KBM-7 (cell line): ENCODE measurements at regions not wholly inside any gene's neighbourhood (a gene's known extent, or its start where the extent isn't known, plus 50 kb on each side); places are given as distances from the start of the nearest gene placed in this dataset.

Experiments
- DNase-seq: peaks from one replicate; pipeline ENCODE4 v3.0.0-alpha.2; 2015
- in situ Hi-C: fragments of 300-500 bp; cut with MboI; formaldehyde crosslinking; loops from 2 replicates; pipeline ENCODE4 v1.14.3; 2020; ENCODE audit warnings: low sequenced_read_pairs, low pct_unique_long_range_greater_than_20kb, mixed read lengths

DNA sequence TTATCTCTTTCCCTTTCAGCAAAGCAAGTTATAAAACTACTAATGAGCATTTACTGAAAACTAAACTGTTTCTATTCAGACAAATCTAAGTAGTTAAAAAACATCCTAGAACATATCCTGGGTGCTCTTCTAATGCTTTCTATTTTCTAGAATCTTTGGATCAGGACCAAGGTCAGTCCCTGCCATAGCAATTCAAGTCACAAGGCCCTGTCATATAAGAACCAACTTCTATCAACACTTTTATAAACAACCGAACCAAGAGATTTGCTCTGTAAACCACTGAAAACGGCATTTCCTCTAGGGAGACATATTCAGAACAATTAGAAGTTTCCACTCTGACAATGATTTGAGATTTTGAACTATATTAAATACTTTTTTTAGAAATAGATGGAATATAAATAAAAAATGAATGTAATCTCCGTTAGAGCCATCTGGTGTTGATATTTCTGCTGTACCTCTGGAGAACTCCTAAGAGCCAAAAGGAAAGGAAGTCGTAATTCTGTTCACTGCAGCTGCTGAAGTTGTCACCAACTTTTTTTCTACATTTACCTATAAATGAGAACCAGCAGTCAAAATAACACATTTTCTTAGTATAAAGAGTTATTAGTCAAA lies 51.4 kb upstream of the LGSN start:
- DNase-seq = no peak
- in situ Hi-C loops = no loop called here

DNA sequence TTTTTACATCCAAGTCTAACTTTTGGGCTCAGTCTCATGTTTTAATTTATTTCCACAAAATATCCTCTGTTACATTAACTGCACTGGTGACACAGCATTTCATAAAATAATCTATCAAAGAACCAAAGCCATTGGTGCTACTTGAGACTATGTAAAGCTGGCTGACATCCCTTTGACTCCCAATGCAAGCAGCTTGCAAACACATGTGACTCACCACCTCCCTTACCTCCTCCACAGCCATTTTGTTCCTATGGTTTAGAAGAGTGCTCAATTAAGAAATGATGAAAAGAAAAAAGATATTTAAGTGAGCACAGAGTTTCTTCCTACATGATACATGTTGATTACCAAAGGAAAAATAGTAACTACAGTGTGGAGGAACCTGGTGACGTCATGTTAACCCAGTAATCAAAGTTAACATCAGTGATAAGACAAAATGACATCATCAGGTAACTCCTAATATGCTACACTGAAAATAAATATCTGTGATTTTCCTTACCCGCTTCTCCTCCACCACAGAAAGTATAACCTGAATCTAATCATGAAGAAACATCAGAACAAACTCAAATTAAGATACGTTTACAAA lies 53.3 kb upstream of the LGSN start:
- in situ Hi-C loops = no loop called here
- no peak for DNase-seq

DNA sequence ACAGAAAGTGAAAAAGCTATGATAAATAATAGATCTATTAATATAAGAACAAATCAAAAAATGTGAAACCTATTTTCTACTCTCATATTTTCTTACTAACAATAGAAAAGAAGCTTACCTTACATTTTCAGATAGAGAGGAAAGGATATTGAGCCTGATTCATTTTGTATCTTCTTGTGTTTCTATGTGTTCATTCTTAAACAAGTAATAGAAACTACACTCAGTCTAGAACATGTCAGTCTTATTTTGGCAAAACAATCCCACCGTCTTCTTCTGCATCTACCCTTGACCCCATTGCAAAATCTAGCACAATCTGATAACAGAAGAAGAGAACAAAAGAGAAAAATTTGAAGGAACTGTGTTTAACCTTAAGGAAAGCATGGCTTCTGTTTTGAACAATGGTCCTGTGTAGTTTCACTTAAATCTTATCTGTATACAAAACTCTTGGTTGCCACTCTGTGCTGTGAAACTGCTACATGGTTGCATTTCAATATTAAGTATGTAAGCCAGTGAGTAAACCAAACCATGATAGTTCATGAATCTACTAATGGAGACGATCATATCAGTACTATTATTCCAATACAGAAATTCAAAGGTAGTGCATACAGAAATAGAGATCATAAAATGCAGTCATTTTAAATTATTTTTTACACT lies 69.5 kb upstream of the LGSN start:
- no peak for DNase-seq

DNA sequence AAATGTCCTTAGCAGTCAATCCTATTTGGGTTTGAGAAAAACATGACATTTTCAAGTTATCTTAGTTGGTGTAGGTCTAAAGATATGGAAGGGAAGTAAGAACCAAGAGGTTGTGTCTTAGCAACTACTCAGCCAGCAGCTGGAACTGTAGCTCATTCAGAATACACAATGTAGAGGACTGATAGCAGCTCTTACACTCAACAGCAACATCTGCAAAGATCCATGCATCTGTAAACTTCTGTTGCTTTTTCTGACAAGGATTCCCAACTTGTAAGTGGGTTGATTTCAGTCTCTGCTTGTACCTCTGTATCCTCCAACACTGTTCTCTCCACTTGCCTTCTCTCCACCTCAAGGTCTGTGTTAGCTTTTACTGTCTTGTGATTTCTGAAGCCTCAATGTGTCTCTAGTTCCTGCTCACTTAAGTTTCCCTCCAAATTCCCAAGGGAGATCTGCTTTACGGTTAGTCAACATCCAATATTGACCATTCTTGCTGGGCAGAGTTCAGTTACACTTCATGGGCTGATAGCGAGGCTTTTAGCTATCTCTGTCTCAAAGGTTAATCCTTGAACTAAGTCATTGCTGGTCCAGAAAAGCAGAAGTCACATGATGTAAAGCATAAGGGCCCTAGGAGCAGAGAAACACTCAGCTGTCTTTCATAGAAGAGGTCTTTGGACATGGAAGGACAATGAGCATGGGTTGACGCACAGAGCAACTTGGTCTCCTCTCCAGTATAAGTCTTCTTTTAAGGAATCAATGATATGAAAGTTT lies 71.6 kb upstream of the LGSN start:
- no peak for DNase-seq
- in situ Hi-C loops = no loop called here

More for the DNA sequence above, 69.5 kb upstream of the LGSN start:
- in situ Hi-C loops = no loop called here

DNA sequence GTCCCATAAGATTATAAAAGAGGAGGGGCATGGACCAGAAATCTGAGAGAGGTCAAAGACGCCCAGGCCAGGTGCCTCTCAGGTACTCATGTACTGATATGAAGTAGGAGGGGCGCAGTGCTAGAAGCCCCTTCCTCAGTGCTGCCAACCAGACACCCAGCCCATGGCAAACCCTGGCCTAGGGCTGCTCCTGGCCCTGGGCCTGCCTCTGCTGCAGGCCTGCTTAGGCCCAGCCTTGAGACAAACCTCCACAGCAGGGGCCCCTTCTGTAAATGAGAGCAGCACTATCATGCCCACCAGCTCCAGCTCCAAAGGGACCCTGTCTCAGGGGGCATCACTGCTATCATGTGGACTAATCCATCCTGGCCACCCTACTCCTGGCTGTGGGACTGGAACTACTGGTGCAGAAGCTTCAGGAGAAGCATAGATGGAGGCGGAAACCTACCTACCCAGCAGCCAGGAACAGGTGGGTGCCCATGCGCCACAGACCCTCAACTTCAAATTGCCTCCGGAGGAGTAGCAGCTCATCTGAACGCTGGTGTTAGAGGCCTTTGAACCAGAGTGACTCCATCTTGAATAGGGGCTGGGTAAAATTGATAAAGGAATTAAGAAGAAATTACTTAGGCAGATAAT lies 72.4 kb upstream of the LGSN start:
- in situ Hi-C loops = no loop called here
- no peak for DNase-seq

DNA sequence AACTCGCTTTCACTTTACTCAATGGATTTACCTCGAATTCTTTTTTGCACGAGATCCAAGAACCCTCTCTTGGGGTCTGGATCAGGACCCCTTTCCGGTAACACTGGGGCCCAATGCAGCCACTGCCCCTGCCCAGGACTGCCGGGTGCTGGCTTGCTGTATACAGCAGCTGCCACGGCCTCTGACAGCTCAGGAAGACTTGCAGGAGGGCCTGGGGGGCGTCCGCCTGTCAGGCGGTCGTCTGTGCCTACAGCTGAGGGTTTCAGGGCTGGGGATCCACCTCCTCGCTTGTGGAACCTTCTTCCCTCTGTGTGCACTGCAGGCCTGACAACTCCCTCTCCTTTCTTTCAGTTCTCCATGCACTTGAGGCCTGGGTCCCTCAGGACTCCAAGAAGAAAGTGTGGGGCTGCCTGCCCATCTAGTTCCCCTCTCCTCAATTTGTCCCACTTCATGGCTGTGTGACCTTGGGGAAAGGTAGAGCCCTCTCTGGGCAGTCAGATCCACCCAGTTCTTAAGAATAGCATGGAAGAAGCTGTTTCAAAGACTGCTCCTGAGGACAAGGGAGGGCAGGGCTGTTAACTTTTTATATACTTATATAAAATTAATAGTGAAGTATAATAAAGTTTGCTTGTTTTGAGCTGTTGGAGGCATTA lies 75.0 kb upstream of the LGSN start:
- no peak for DNase-seq
- in situ Hi-C loops = no loop called here

DNA sequence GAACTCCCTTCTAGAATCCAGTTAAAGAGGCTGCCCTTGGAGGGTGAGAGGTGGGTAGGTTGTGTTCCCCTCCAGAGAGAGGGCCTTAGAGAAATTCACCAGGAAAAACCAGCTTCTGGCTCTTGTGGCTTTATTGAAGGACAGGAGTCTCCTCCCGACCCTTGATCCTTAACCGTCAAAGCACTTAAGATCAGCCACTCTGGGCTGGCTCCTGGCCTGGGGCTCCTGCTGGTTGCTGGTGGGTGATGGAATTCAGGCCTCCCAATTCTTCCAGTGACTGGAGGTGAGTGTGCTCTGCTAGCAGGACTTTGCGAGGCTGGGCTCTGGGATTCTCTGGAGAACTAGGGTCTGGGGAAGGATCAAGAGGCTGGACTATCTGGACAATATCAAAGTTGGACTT lies 75.6 kb upstream of the LGSN start:
- no peak for DNase-seq
- in situ Hi-C loops = no loop called here

DNA sequence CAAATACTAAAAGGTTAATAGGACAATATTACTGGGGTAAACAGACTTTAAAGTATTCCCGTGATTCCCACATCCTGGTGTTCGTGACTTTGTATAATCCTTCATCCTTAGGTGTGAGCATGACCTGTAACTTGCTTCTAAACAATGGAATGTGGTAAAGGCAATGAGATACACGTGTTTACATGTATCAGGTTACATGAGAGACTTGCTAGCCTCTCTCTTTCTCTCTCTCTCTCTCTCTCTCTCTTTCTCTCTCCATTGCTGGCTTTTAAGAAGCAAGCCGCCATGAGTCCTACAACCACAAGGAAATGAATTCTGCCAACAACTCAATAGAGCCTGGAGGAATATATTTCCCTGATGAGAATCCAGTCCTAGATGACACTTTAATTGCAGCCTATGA lies 83.9 kb upstream of the LGSN start:
- DNase-seq = no peak
- in situ Hi-C loops = no loop called here

DNA sequence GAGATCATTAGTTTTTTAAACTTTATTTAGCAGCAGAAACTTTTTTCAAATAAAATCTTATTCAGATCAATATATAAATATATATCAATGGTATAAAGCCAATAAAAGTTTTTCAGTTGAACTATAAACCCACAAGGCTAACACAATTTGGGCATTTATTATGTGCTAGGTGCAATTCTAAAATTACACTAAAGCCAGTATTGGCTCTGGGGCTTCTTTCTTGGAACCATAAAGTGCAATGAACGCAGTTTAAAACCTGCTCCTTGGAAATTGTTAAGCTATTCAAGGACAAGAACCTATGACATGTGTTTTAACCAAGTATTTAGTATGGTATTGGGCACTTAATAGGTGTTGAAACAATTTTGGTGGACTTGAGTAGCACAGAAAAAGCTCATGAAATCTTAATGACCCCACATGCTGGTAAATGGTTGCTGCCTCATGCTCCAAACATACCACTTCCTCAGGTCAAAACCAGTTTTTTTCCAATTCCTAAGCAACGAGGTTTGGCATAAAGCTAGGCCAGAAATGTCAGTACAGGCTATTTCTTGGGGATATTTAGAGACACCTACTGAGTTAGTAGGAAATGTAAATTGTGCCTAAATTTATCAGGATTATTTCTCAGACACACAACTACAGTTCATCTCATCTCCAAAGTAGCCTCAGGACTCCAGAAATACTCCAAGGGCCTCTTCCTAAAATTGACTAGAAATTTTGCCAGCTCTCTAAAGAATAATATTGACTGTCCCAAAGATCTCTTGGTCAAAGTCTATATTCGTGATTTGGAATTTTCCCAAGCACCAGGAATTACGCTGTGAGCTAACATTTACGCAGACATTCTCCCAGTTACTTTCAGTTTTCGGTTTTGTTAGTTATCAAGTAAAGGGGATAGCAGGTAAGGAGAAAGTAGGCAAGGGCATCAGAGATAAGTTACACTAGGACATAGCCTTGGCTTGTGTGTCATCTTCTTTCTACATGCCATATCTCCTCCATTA lies 90.9 kb upstream of the LGSN start:
- no peak for DNase-seq
- in situ Hi-C loops = no loop called here

DNA sequence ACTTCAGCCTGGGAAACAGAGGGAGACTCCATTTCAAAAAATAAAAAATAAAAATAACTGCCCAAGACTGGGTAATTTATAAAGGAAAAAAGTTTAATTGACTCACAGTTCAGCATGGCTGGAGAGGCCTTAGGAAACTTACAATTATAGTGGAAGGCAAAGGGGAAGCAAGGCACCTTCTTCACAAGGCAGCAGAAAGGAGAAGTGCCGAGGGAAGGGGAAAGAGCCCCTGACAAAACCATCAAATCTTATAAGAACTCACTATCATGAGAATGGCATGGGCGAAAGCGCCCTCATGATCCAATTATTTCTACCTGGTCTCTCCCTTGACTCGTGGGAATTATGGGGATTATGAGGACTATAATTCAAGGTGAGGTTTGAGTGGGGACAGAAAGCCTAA lies 95.5 kb upstream of the LGSN start:
- in situ Hi-C loops = no loop called here
- DNase-seq = peak; percentile 31

DNA sequence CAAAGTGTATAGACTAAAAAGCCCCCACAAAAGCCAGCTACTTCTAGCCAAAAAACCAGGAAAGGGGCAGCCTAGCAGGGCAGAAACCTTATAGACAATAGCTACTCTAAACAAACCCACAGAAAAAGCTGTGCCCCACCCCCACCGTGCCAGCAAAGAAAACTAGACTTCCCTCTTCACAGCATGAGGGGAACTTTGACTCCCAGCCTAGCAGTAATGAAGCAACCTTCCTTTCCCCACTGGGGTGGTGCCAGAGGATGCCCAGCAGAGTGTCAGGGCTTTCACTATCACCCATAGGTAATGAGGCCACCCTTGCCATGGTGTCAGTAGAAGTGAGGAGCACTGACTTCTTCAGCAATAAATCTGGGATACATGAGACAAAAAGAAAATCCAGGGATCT lies 99.0 kb upstream of the LGSN start:
- in situ Hi-C loops = no loop called here
- DNase-seq = peak; percentile 54

DNA sequence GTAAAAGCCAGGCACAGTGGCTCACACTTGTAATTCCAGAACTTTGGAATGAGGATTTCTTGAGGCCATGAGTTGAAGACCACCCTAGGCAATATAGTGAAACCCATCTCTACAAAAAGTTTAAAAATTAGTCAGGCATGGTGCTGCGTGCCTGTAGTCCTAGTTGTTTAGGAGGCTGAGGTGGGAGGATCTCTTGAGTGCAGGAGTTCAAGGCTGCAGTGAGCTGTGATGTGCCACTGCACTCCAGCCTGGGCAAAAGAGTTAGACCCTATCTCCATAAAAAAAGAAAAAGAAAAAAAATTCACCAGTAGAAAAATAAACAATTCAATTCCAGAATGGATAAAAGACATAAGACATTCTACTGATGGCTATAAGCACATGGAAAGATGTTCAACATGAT lies 104.9 kb upstream of the LGSN start:
- no peak for DNase-seq
- in situ Hi-C loops = no loop called here

DNA sequence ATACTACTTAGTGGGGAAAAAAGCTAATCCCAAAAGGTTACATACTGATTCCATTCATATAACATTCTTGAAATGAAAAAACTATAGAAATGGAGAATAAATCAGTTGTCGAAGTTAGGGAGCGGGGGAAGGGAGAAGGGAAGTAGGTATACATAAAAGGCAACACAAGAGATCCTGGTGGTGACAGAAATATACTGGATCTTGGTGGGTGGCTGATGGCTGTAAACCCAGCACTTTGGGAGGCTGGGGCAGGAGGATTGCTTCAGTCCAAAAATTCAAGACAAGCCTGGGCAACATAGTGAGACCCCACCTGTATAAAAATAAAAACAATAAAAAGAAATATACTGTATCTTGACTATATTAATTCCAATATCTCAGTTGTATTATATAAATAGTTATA lies 105.7 kb upstream of the LGSN start:
- in situ Hi-C loops = no loop called here
- no peak for DNase-seq

DNA sequence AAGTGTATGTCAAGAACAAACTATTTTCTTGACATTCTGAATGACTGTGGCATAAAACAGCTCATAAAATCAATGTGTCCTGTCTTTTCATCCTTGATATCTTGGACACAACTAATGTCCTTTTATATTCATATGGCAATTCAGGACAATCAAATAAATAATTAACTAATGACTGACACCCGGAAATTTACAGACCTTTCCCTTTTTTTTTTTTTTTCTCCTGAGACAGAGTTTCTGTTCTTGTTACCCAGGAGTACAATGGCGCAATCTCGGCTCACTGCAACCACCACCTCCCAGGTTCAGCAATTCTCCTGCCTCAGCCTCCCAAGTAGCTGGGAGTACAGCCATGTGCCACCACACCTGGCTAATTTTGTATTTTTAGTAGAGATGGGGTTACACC lies 107.1 kb upstream of the LGSN start:
- DNase-seq = no peak
- in situ Hi-C loops = no loop called here

DNA sequence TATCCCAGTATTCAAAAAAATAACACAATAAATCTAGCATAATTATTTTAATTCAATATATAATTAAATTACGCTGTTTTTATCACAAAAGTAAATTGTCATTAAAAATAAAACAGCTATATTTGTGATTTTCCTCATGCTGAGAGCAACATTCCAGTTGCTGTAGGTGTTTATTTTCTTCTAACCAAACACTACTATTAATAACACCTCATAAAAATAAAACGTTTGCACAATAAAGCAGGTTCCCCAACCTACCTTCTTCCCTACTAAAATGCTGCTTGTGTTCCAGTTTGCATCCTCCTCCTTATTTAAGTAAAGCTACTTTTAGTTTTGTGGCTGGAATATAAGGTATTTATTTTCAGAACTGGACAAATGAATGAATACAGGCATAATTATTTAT lies 108.2 kb upstream of the LGSN start:
- DNase-seq = no peak
- in situ Hi-C loops = no loop called here

DNA sequence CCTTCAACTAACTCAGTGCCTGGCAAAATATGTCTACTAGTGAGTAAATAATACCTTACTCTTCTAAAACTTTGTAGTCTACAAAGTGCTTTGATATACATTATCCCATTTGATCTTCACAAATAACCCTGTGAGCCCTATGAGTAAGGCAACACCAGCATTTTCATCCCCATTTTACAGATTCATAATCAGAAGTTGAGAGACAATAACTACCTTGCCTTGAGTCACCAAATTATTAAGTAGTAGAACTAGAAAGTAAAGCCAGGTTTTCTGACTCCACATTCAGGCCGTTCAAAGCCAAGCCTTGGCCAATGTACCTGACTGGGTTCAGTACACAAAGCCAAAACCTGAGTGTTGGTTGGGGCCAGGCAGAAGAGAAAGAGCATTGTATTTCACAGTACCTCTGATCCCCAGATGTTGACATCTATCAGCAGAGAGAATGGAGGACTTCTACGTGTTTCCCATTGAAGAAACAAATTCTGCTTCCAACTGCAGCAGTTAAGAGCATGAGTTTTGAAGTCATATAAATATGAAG lies 111.3 kb upstream of the LGSN start:
- no peak for DNase-seq
- in situ Hi-C loops = no loop called here

DNA sequence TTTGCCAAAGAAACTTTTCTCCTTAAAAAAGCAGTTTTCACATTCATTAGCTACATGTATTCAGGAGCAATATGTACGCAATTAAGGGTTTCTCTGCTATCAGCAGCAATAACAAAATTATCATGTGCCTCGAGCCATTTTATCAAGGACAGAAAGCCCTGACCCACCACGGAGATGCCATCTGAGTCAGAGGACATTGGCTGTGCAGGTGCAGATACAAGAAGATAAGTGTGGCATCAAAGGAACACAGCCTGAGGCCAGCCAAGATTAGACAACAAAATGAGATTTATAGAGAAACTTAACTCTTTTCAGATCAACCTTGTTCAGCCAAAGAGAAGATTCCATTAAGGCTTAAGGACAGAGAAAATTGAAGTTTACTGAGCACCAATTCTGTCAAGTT lies 115.2 kb upstream of the LGSN start:
- no peak for DNase-seq
- in situ Hi-C loops = no loop called here

DNA sequence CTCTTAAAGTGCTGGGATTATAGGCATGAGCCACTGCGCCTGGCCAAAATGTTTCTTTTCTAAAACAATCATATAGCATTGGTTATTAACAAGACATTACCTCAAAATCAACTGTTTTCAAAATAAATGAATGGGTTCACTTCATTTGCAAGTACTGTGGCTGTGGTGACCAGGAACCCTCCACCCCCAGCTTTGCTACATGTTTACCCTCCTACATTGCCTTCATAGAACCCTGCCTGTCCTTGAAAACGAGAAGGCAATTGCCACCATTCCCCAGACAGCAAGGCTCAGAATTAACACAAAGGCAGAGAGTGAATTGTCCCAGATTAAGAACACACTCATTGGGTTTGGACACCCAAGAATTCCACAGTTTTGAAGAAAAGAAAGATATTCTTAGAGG lies 116.6 kb upstream of the LGSN start:
- in situ Hi-C loops = no loop called here

More for the DNA sequence above, 116.6 kb upstream of the LGSN start:
- DNase-seq = no peak
